DMS153 treated with DMSO at 0.1 percent for 48 hours (cell line): ENCODE measurements at regions not wholly inside any gene's neighbourhood (a gene's known extent, or its start where the extent isn't known, plus 50 kb on each side); places are given as distances from the start of the nearest gene placed in this dataset.
A peak's percentile ranks its signal among the peaks of the same experiment; 100 is the strongest.

Experiments
- DNase-seq: peaks from one replicate; lab custom pipeline; 2025; ENCODE audit not compliant: unreplicated experiment; lab: John Stamatoyannopoulos, UW

GRCh38 chr10:131424836-131425491, 113.4 kb upstream of the TCERG1L start:
- DNase-seq, result no peak

- DNase-seq, result no peak
Observed at GRCh38 chr10:131425752-131426533, 114.4 kb upstream of the TCERG1L start.

- DNase-seq, result no peak
Observed at GRCh38 chr10:131426534-131426898, 115.0 kb upstream of the TCERG1L start.

- DNase-seq, result no peak
Observed at GRCh38 chr10:131427281-131427680, 115.8 kb upstream of the TCERG1L start.

GRCh38 chr10:131427901-131428300, 116.4 kb upstream of the TCERG1L start:
- DNase-seq, result no peak

GRCh38 chr10:131429141-131429540, 117.6 kb upstream of the TCERG1L start:
- no peak for DNase-seq

GRCh38 chr10:131429942-131430341, 118.4 kb upstream of the TCERG1L start:
- no peak for DNase-seq

- peak; percentile 3 for DNase-seq
Observed at GRCh38 chr10:131430716-131431412, 119.3 kb upstream of the TCERG1L start.

- peak; percentile 40 for DNase-seq
Observed at GRCh38 chr10:131431533-131431932, 120.0 kb upstream of the TCERG1L start.

GRCh38 chr10:131431978-131432690, 120.6 kb upstream of the TCERG1L start:
- DNase-seq, result peak; percentile 40

GRCh38 chr10:131433568-131433967, 122.0 kb upstream of the TCERG1L start:
- DNase-seq, result no peak

- no peak for DNase-seq
Observed at GRCh38 chr10:131435232-131435631, 123.7 kb upstream of the TCERG1L start.

- DNase-seq, result no peak
Observed at GRCh38 chr10:131435760-131436457, 124.4 kb upstream of the TCERG1L start.

GRCh38 chr10:131436458-131436857, 124.9 kb upstream of the TCERG1L start:
- no peak for DNase-seq

- DNase-seq, result no peak
Observed at GRCh38 chr10:131437556-131438475, 126.3 kb upstream of the TCERG1L start.

GRCh38 chr10:131438665-131439064, 127.1 kb upstream of the TCERG1L start:
- no peak for DNase-seq

GRCh38 chr10:131439705-131440104, 128.2 kb upstream of the TCERG1L start:
- no peak for DNase-seq

- no peak for DNase-seq
Observed at GRCh38 chr10:131440405-131441360, 129.2 kb upstream of the TCERG1L start.

- no peak for DNase-seq
Observed at GRCh38 chr10:131442271-131442670, 130.8 kb upstream of the TCERG1L start.
